ENCODE measurements at regions not wholly inside any gene's neighbourhood (a gene's known extent, or its start where the extent isn't known, plus 50 kb on each side); places are given as distances from the start of the nearest gene placed in this dataset.

- no peak overlapping the region for H3K4me3 ChIP-seq (ENCODE audit: low read depth, low read length)
- no peak for DNase-seq (ENCODE audit: low read depth)
- TF ChIP-seq CTCF (IDR thresholded peaks at IDR 0.05; ENCODE audit: insufficient read depth, low read depth, low read length, missing control alignments): no peak
Observed at GRCh38 chr4:45580334-45580733, 543.5 kb downstream of the GABRG1 start.

- no peak for TF ChIP-seq CTCF (IDR thresholded peaks at IDR 0.05; ENCODE audit: insufficient read depth, low read depth, low read length, missing control alignments)
- H3K4me3 ChIP-seq (ENCODE audit: low read depth, low read length): no peak overlapping the region
- DNase-seq (ENCODE audit: low read depth): no peak
Observed at GRCh38 chr4:45578874-45579273, 545.0 kb downstream of the GABRG1 start.

- DNase-seq (ENCODE audit: low read depth): no peak
- no peak overlapping the region for H3K4me3 ChIP-seq (ENCODE audit: low read depth, low read length)
- TF ChIP-seq CTCF (IDR thresholded peaks at IDR 0.05; ENCODE audit: insufficient read depth, low read depth, low read length, missing control alignments): no peak
Observed at GRCh38 chr4:45576275-45576674, 547.6 kb downstream of the GABRG1 start.

GRCh38 chr4:45569619-45570018, 554.2 kb downstream of the GABRG1 start:
- TF ChIP-seq CTCF (IDR thresholded peaks at IDR 0.05; ENCODE audit: insufficient read depth, low read depth, low read length, missing control alignments): no peak
- DNase-seq (ENCODE audit: low read depth): no peak
- no peak overlapping the region for H3K4me3 ChIP-seq (ENCODE audit: low read depth, low read length)

- DNase-seq (ENCODE audit: low read depth): no peak
- no peak overlapping the region for H3K4me3 ChIP-seq (ENCODE audit: low read depth, low read length)
- TF ChIP-seq CTCF (IDR thresholded peaks at IDR 0.05; ENCODE audit: insufficient read depth, low read depth, low read length, missing control alignments): no peak
Observed at GRCh38 chr4:45568694-45569093, 555.2 kb downstream of the GABRG1 start.

- TF ChIP-seq CTCF (IDR thresholded peaks at IDR 0.05; ENCODE audit: insufficient read depth, low read depth, low read length, missing control alignments): no peak
- DNase-seq (ENCODE audit: low read depth): no peak
- H3K4me3 ChIP-seq (ENCODE audit: low read depth, low read length): no peak overlapping the region
Observed at GRCh38 chr4:45566896-45567603, 556.8 kb downstream of the GABRG1 start.

- no peak overlapping the region for H3K4me3 ChIP-seq (ENCODE audit: low read depth, low read length)
- TF ChIP-seq CTCF (IDR thresholded peaks at IDR 0.05; ENCODE audit: insufficient read depth, low read depth, low read length, missing control alignments): no peak
- no peak for DNase-seq (ENCODE audit: low read depth)
Observed at GRCh38 chr4:45554423-45554822, 569.4 kb downstream of the GABRG1 start.

All from GM12865 (cell line).